Neural cell (in vitro differentiated cells): ENCODE measurements at regions not wholly inside any gene's neighbourhood (a gene's known extent, or its start where the extent isn't known, plus 50 kb on each side); places are given as distances from the start of the nearest gene placed in this dataset.

Experiments
- H2AFZ ChIP-seq: fragments of 200-600, 300-800 bp; sonication (generic), shearing (Covaris generic); 2 replicates; pipeline ENCODE4 v1.6.0; 2014; ENCODE audit warnings: low read depth, mild to moderate bottlenecking, antibody characterized with exemption, low read length, moderate library complexity
- H3F3A ChIP-seq: fragments of 200-600 bp; shearing (Covaris generic); 2 replicates; pipeline ENCODE4 v1.6.1; 2016; ENCODE audit warnings: mild to moderate bottlenecking, moderate library complexity, mixed read lengths, antibody characterized with exemption, low read length; ENCODE audit not compliant: insufficient read depth, poor library complexity, severe bottlenecking
- H3K27ac ChIP-seq: fragments of 200-600, 300-800 bp; sonication (generic), shearing (Covaris generic); 2 replicates; pipeline ENCODE4 v1.5.1; 2014; ENCODE audit warnings: mild to moderate bottlenecking, low read length, moderate library complexity
- H3K27me3 ChIP-seq: fragments of 300-800, 200-600 bp; sonication (generic), shearing (Covaris generic); 2 replicates; pipeline ENCODE4 v1.6.0; 2014; ENCODE audit warnings: mild to moderate bottlenecking, low read depth, low read length, moderate library complexity; ENCODE audit not compliant: insufficient read depth
- H3K36me3 ChIP-seq: fragments of 300-800, 200-600 bp; sonication (generic), shearing (Covaris generic); 2 replicates; pipeline ENCODE4 v1.5.1; 2014; ENCODE audit warnings: mild to moderate bottlenecking, antibody characterized with exemption, low read length, moderate library complexity; ENCODE audit not compliant: insufficient read depth
- H3K4me2 ChIP-seq: fragments of 300-800, 200-600 bp; sonication (generic), shearing (Covaris generic); 2 replicates; pipeline ENCODE4 v1.6.0; 2014; ENCODE audit warnings: mild to moderate bottlenecking, low read length
- H3K4me3 ChIP-seq: fragments of 300-800, 200-600 bp; sonication (generic), shearing (Covaris generic); 2 replicates; pipeline ENCODE4 v1.5.1; 2014; ENCODE audit warnings: mild to moderate bottlenecking, low read length, moderate library complexity
- H3K79me2 ChIP-seq: fragments of 200-600 bp; shearing (Covaris generic); replicated peaks from 2 replicates; pipeline ENCODE4 v1.6.0; 2014; ENCODE audit warnings: mild to moderate bottlenecking, low read length, moderate library complexity; ENCODE audit not compliant: insufficient read depth
- H3K9ac ChIP-seq: fragments of 300-800, 200-600 bp; sonication (generic), shearing (Covaris generic); 2 replicates; pipeline ENCODE4 v1.6.1; 2016; ENCODE audit warnings: mild to moderate bottlenecking, low read length, mixed read lengths
- H3K9me2 ChIP-seq: fragments of 200-600 bp; shearing (Covaris generic); 2 replicates; pipeline ENCODE4 v1.6.1; 2016; ENCODE audit warnings: mild to moderate bottlenecking, low read length, mixed read lengths; ENCODE audit not compliant: insufficient read depth
- H3K9me3 ChIP-seq: fragments of 200-600, 300-800 bp; sonication (generic), shearing (Covaris generic); 2 replicates; pipeline ENCODE4 v1.6.1; 2016; ENCODE audit warnings: mild to moderate bottlenecking, mixed run types, low read length, moderate library complexity, mixed read lengths
- H4K20me1 ChIP-seq: fragments of 200-600 bp; shearing (Covaris generic); 2 replicates; pipeline ENCODE4 v1.6.1; 2016; ENCODE audit warnings: mild to moderate bottlenecking, mixed run types; ENCODE audit not compliant: insufficient read depth
- CTCF ChIP-seq: fragments of 450-650 bp; IDR thresholded peaks from 2 replicates; pipeline ENCODE4 v1.5.1; 2014; ENCODE audit warnings: antibody characterized with exemption, mild to moderate bottlenecking, moderate library complexity; ENCODE audit not compliant: poor library complexity, severe bottlenecking
- EP300 ChIP-seq: fragments of 450-650 bp; conservative IDR thresholded peaks from 2 replicates; pipeline ENCODE4 v1.6.1; 2014; ENCODE audit warnings: antibody characterized with exemption, mild to moderate bottlenecking, moderate library complexity; ENCODE audit not compliant: poor library complexity, severe bottlenecking
- EZH2 ChIP-seq: fragments of 200-600, 300-800 bp; shearing (Covaris generic), sonication (generic); IDR thresholded peaks from 2 replicates; pipeline ENCODE4 v1.6.1; 2014; ENCODE audit warnings: antibody characterized with exemption, low read length, borderline replicate concordance, mild to moderate bottlenecking; ENCODE audit not compliant: insufficient read depth, poor library complexity, severe bottlenecking
- MXI1 ChIP-seq: fragments of 450-650 bp; conservative IDR thresholded peaks from 2 replicates; pipeline ENCODE4 v1.6.1; 2014; ENCODE audit warnings: antibody characterized with exemption, mild to moderate bottlenecking; ENCODE audit not compliant: poor library complexity, severe bottlenecking
- POLR2AphosphoS5 ChIP-seq: IDR thresholded peaks from 2 replicates; pipeline ENCODE4 v1.6.1; 2012
- RAD21 ChIP-seq: fragments of 450-650 bp; conservative IDR thresholded peaks from 2 replicates; pipeline ENCODE4 v1.6.1; 2014; ENCODE audit warnings: antibody characterized with exemption, mild to moderate bottlenecking, moderate library complexity
- REST ChIP-seq: IDR thresholded peaks from 2 replicates; pipeline ENCODE4 v1.6.1; 2012; ENCODE audit warnings: borderline replicate concordance
- SMC3 ChIP-seq: fragments of 450-650 bp; conservative IDR thresholded peaks from 2 replicates; pipeline ENCODE4 v1.6.1; 2014; ENCODE audit warnings: antibody characterized with exemption, mild to moderate bottlenecking, moderate library complexity; ENCODE audit not compliant: poor library complexity
- TAF1 ChIP-seq: IDR thresholded peaks from 2 replicates; pipeline ENCODE4 v1.6.1; 2012; ENCODE audit warnings: low read depth

DNA sequence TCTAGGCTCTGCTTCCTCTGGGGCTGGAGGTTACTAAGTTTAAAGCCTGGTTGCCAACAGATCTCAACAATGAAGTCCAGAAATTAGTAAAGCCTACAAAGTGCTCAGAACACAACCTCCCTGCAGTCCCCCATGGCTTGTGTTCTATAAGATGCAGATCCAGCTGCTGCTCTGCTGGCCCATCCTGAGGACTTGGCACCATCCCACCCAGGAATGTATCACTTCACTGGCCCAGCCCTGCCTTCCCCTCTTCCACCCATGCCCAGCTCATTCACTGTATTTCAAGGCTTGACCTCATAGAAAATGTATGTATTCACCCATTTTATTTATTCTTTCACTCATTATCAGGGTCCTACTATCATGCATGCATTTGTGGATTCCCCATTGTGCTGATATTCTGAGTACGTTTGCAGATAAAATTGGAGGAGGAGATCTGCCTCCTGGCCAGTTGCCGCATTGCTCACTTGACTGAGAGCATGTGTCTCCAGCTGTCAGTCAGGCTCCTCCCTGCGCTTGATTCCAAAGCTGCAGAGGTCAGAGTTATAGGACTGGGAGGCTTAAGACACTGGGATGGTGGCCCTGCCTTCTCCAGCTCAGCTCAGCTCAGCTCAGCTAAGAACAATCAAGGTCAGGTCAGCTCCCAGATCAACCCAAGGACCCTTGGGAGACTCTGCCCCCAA, 104.8 kb downstream of the MAFB start:
- no peak overlapping the region for H2AFZ ChIP-seq
- H3K9me3 ChIP-seq: no peaks in the 10 kb centered on the region
- TF ChIP-seq SMC3 (no peak), MXI1 (no peak), EZH2 (no peak), CTCF (no peak), REST (no peak), POLR2AphosphoS5 (no peak), TAF1 (no peak), RAD21 (no peak), EP300 (no peak)
- H3K9me2 ChIP-seq: no peaks in the 10 kb centered on the region
- no peak overlapping the region for H3K27ac ChIP-seq
- no peaks in the 10 kb centered on the region for H3K36me3 ChIP-seq
- no peaks in the 10 kb centered on the region for H3F3A ChIP-seq
- H3K4me3 ChIP-seq: no peak overlapping the region
- no peak overlapping the region for H3K9ac ChIP-seq
- H3K27me3 ChIP-seq: no peaks in the 10 kb centered on the region
- H3K79me2 ChIP-seq: no peaks in the 10 kb centered on the region
- no peak overlapping the region for H3K4me2 ChIP-seq
- no peaks in the 10 kb centered on the region for H4K20me1 ChIP-seq

DNA sequence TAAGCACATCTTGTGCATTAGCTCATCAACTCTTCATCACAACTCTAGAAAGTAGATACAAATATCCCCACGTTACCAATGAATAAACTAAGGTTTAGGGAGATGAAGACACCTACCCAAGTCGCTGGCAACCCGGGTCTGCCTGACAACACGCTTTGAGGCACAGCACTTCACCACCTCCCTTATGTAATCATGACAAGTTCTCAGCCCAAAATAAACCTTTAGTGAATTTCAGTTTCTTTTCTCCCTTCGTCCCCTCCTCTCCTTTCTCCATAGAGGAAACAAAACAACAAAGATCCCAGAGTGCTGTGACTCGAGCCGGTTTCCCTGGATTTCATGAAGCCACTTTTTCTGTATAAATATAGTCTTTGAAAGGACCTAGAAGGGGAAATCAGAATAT, 105.4 kb downstream of the MAFB start:
- Histone ChIP-seq H3K36me3 (no peaks in the 10 kb centered on the region), H3K9me2 (no peaks in the 10 kb centered on the region), H3K79me2 (no peaks in the 10 kb centered on the region), H3K4me3 (no peak overlapping the region), H3K9me3 (no peaks in the 10 kb centered on the region), H2AFZ (no peak overlapping the region), H3K4me2 (no peak overlapping the region), H4K20me1 (no peaks in the 10 kb centered on the region), H3K9ac (no peak overlapping the region), H3K27ac (no peak overlapping the region), H3K27me3 (no peaks in the 10 kb centered on the region), H3F3A (no peaks in the 10 kb centered on the region)
- TF ChIP-seq EP300 (no peak), CTCF (no peak), MXI1 (no peak)
